ENCODE measurements at regions not wholly inside any gene's neighbourhood (a gene's known extent, or its start where the extent isn't known, plus 50 kb on each side); places are given as distances from the start of the nearest gene placed in this dataset.

DNA sequence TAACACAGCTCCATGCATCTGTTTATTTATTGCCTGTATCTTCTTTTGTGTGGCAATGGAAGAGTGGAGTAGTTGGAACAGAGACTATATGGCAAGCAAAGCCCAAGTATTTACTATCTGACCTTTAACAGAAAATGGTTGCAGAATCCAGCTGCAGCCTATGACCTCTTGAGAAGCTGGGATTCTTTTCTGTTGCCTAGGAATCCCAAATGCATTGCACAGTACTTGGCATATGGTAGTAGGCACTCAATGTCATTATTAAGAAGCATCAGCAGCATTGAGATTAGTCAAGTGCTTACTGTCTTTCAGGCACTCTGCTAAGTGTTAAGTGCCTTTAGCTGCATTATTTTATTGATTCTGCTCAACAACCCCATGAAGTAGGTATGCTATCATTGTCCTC lies 331.6 kb downstream of the CCDC85A start:
- H3K4me2 ChIP-seq (ENCODE audit: insufficient read depth, low read length), result no peak overlapping the region
- no peak overlapping the region for H3K9ac ChIP-seq (replicated peaks; ENCODE audit: extremely low read depth, insufficient read depth, low read length)
- H4K20me1 ChIP-seq (replicated peaks; ENCODE audit: control insufficient read depth, extremely low read depth, insufficient read depth, low read length), result no peaks in the 10 kb centered on the region
- TF ChIP-seq JUN (IDR thresholded peaks at IDR 0.05; ENCODE audit: borderline replicate concordance, insufficient read depth, insufficient read length, low read depth) (no peak), MYC (IDR thresholded peaks at IDR 0.05; ENCODE audit: low read depth, low read length) (no peak), POLR2AphosphoS5 (IDR thresholded peaks at IDR 0.05; ENCODE audit: insufficient read depth, low read depth, low read length) (no peak), POLR2A (IDR thresholded peaks at IDR 0.05; ENCODE audit: low read depth, low read length) (no peak), GATA2 (IDR thresholded peaks at IDR 0.05; ENCODE audit: insufficient read depth, insufficient read length, low read depth, low read length) (no peak), EZH2 (IDR thresholded peaks at IDR 0.05; ENCODE audit: borderline replicate concordance, low read depth, low read length, severe bottlenecking) (no peak), FOS (IDR thresholded peaks at IDR 0.05; ENCODE audit: borderline replicate concordance, insufficient read depth, low read length) (no peak)
- TF ChIP-seq, protein P1, sequence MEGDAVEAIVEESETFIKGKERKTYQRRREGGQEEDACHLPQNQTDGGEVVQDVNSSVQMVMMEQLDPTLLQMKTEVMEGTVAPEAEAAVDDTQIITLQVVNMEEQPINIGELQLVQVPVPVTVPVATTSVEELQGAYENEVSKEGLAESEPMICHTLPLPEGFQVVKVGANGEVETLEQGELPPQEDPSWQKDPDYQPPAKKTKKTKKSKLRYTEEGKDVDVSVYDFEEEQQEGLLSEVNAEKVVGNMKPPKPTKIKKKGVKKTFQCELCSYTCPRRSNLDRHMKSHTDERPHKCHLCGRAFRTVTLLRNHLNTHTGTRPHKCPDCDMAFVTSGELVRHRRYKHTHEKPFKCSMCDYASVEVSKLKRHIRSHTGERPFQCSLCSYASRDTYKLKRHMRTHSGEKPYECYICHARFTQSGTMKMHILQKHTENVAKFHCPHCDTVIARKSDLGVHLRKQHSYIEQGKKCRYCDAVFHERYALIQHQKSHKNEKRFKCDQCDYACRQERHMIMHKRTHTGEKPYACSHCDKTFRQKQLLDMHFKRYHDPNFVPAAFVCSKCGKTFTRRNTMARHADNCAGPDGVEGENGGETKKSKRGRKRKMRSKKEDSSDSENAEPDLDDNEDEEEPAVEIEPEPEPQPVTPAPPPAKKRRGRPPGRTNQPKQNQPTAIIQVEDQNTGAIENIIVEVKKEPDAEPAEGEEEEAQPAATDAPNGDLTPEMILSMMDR (IDR thresholded peaks at IDR 0.05; ENCODE audit: extremely low read depth in 1 of 2, insufficient read depth in 1 of 2, low read depth in 1 of 2, low read length in 2 of 2), result no peak
- TF ChIP-seq, protein P2, sequence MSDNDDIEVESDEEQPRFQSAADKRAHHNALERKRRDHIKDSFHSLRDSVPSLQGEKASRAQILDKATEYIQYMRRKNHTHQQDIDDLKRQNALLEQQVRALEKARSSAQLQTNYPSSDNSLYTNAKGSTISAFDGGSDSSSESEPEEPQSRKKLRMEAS (IDR thresholded peaks at IDR 0.05; ENCODE audit: insufficient read depth, insufficient read length), result no peak
- H2AFZ ChIP-seq (ENCODE audit: low read depth, low read length), result no peak overlapping the region
- no peaks in the 10 kb centered on the region for H3K4me1 ChIP-seq (ENCODE audit: control insufficient read depth, extremely low read depth, insufficient read depth, low read length)
- no peaks in the 10 kb centered on the region for H3K36me3 ChIP-seq (ENCODE audit: control insufficient read depth in 2 of 2, extremely low read depth in 1 of 2, insufficient read depth in 2 of 2, low read length in 2 of 2)
- CTCF ChIA-PET, result interaction anchor here (2.3 kb wide), 1 partner anchor 8 kb away, joined by 8 read pairs; no protein-coding TSS in a partner anchor
- H3K4me3 ChIP-seq (replicated peaks in 1 of 3; ENCODE audit: insufficient read depth in 1 of 3, low read depth in 1 of 3, low read length in 3 of 3), result no peak overlapping the region
- peaks cover 0 to 3% of the 10 kb centered on the region in 2 experiments for H3K27me3 ChIP-seq (ENCODE audit: control insufficient read depth in 2 of 2, insufficient read depth in 2 of 2, low read length in 2 of 2)
- dilution Hi-C loops (cut with MboI; ENCODE audit: extremely low pct_ligation_motif_present, low sequenced_read_pairs) (no loop called here), intact Hi-C loops (cut with micrococcal nuclease) (no loop called here)
- BruUV-seq (replicated peaks), result no TSS peak
- H3K27ac ChIP-seq (ENCODE audit: insufficient read depth, low read depth, low read length), result no peak overlapping the region
- POLR2A ChIA-PET, result no interaction called here
- H3K79me2 ChIP-seq (ENCODE audit: control insufficient read depth, insufficient read depth, low read length), result no peaks in the 10 kb centered on the region
- FAIRE-seq (no peak), DNase-seq (ENCODE audit: low read depth, low spot score) (no peak)
- no peaks in the 10 kb centered on the region for H3K9me1 ChIP-seq (replicated peaks; ENCODE audit: control insufficient read depth, extremely low read depth, insufficient read depth, low read length)
- no peaks in the 10 kb centered on the region for H3K9me3 ChIP-seq (replicated peaks; ENCODE audit: control insufficient read depth, insufficient read depth, low read length)

All from endothelial cell of umbilical vein (primary cell).